ENCODE measurements at regions not wholly inside any gene's neighbourhood (a gene's known extent, or its start where the extent isn't known, plus 50 kb on each side); places are given as distances from the start of the nearest gene placed in this dataset.

GRCh38 chr18:66764230-66764629 lies 160.3 kb upstream of the CDH19 start:
- DNase-seq: no peak
- Histone ChIP-seq H3K4me3 (ENCODE audit: insufficient read depth, low read depth, low read length) (no peak overlapping the region), H3K36me3 (replicated peaks; ENCODE audit: control insufficient read depth, insufficient read depth, low read length) (no peaks in the 10 kb centered on the region), H3K27me3 (ENCODE audit: control insufficient read depth, insufficient read depth, low read length) (no peaks in the 10 kb centered on the region)

GRCh38 chr18:66761166-66761565 lies 157.3 kb upstream of the CDH19 start:
- Histone ChIP-seq H3K27me3 (ENCODE audit: control insufficient read depth, insufficient read depth, low read length) (no peaks in the 10 kb centered on the region), H3K36me3 (replicated peaks; ENCODE audit: control insufficient read depth, insufficient read depth, low read length) (no peaks in the 10 kb centered on the region), H3K4me3 (ENCODE audit: insufficient read depth, low read depth, low read length) (no peak overlapping the region)
- no peak for DNase-seq

GRCh38 chr18:66760559-66760958 lies 156.7 kb upstream of the CDH19 start:
- Histone ChIP-seq H3K27me3 (ENCODE audit: control insufficient read depth, insufficient read depth, low read length) (no peaks in the 10 kb centered on the region), H3K36me3 (replicated peaks; ENCODE audit: control insufficient read depth, insufficient read depth, low read length) (no peaks in the 10 kb centered on the region), H3K4me3 (ENCODE audit: insufficient read depth, low read depth, low read length) (no peak overlapping the region)
- DNase-seq: no peak

- H3K27me3 ChIP-seq (ENCODE audit: control insufficient read depth, insufficient read depth, low read length): no peaks in the 10 kb centered on the region
- no peak for DNase-seq
- no peak overlapping the region for H3K4me3 ChIP-seq (ENCODE audit: insufficient read depth, low read depth, low read length)
- H3K36me3 ChIP-seq (replicated peaks; ENCODE audit: control insufficient read depth, insufficient read depth, low read length): no peaks in the 10 kb centered on the region
Observed at GRCh38 chr18:66759050-66759828, 155.3 kb upstream of the CDH19 start.

GRCh38 chr18:66757946-66758345 lies 154.1 kb upstream of the CDH19 start:
- no peak for DNase-seq
- Histone ChIP-seq H3K27me3 (ENCODE audit: control insufficient read depth, insufficient read depth, low read length) (no peaks in the 10 kb centered on the region), H3K36me3 (replicated peaks; ENCODE audit: control insufficient read depth, insufficient read depth, low read length) (no peaks in the 10 kb centered on the region), H3K4me3 (ENCODE audit: insufficient read depth, low read depth, low read length) (no peak overlapping the region)

GRCh38 chr18:66754335-66754734 lies 150.4 kb upstream of the CDH19 start:
- H3K36me3 ChIP-seq (replicated peaks; ENCODE audit: control insufficient read depth, insufficient read depth, low read length): no peaks in the 10 kb centered on the region
- no peak overlapping the region for H3K4me3 ChIP-seq (ENCODE audit: insufficient read depth, low read depth, low read length)
- DNase-seq: no peak
- H3K27me3 ChIP-seq (ENCODE audit: control insufficient read depth, insufficient read depth, low read length): no peaks in the 10 kb centered on the region

GRCh38 chr18:66752733-66753132 lies 148.8 kb upstream of the CDH19 start:
- DNase-seq: no peak
- H3K36me3 ChIP-seq (replicated peaks; ENCODE audit: control insufficient read depth, insufficient read depth, low read length): no peaks in the 10 kb centered on the region
- no peaks in the 10 kb centered on the region for H3K27me3 ChIP-seq (ENCODE audit: control insufficient read depth, insufficient read depth, low read length)
- no peak overlapping the region for H3K4me3 ChIP-seq (ENCODE audit: insufficient read depth, low read depth, low read length)

- no peaks in the 10 kb centered on the region for H3K36me3 ChIP-seq (replicated peaks; ENCODE audit: control insufficient read depth, insufficient read depth, low read length)
- H3K27me3 ChIP-seq (ENCODE audit: control insufficient read depth, insufficient read depth, low read length): no peaks in the 10 kb centered on the region
- no peak for DNase-seq
- H3K4me3 ChIP-seq (ENCODE audit: insufficient read depth, low read depth, low read length): no peak overlapping the region
Observed at GRCh38 chr18:66749481-66750035, 145.7 kb upstream of the CDH19 start.

- Histone ChIP-seq H3K36me3 (replicated peaks; ENCODE audit: control insufficient read depth, insufficient read depth, low read length) (no peaks in the 10 kb centered on the region), H3K4me3 (ENCODE audit: insufficient read depth, low read depth, low read length) (no peak overlapping the region), H3K27me3 (ENCODE audit: control insufficient read depth, insufficient read depth, low read length) (no peaks in the 10 kb centered on the region)
- no peak for DNase-seq
Observed at GRCh38 chr18:66749030-66749429, 145.1 kb upstream of the CDH19 start.

GRCh38 chr18:66742832-66743231 lies 138.9 kb upstream of the CDH19 start:
- Histone ChIP-seq H3K27me3 (ENCODE audit: control insufficient read depth, insufficient read depth, low read length) (no peaks in the 10 kb centered on the region), H3K4me3 (ENCODE audit: insufficient read depth, low read depth, low read length) (no peak overlapping the region), H3K36me3 (replicated peaks; ENCODE audit: control insufficient read depth, insufficient read depth, low read length) (no peaks in the 10 kb centered on the region)
- no peak for DNase-seq

GRCh38 chr18:66735933-66736332 lies 132.0 kb upstream of the CDH19 start:
- DNase-seq: no peak
- Histone ChIP-seq H3K4me3 (ENCODE audit: insufficient read depth, low read depth, low read length) (no peak overlapping the region), H3K36me3 (replicated peaks; ENCODE audit: control insufficient read depth, insufficient read depth, low read length) (no peaks in the 10 kb centered on the region), H3K27me3 (ENCODE audit: control insufficient read depth, insufficient read depth, low read length) (no peaks in the 10 kb centered on the region)

GRCh38 chr18:66734451-66734850 lies 130.6 kb upstream of the CDH19 start:
- H3K4me3 ChIP-seq (ENCODE audit: insufficient read depth, low read depth, low read length): no peak overlapping the region
- H3K27me3 ChIP-seq (ENCODE audit: control insufficient read depth, insufficient read depth, low read length): no peaks in the 10 kb centered on the region
- H3K36me3 ChIP-seq (replicated peaks; ENCODE audit: control insufficient read depth, insufficient read depth, low read length): no peaks in the 10 kb centered on the region
- no peak for DNase-seq

GRCh38 chr18:66731890-66732289 lies 128.0 kb upstream of the CDH19 start:
- H3K27me3 ChIP-seq (ENCODE audit: control insufficient read depth, insufficient read depth, low read length): no peaks in the 10 kb centered on the region
- no peak for DNase-seq
- no peaks in the 10 kb centered on the region for H3K36me3 ChIP-seq (replicated peaks; ENCODE audit: control insufficient read depth, insufficient read depth, low read length)

GRCh38 chr18:66729442-66730239 lies 125.8 kb upstream of the CDH19 start:
- Histone ChIP-seq H3K4me3 (ENCODE audit: insufficient read depth, low read depth, low read length) (no peak overlapping the region), H3K36me3 (replicated peaks; ENCODE audit: control insufficient read depth, insufficient read depth, low read length) (no peaks in the 10 kb centered on the region), H3K27me3 (ENCODE audit: control insufficient read depth, insufficient read depth, low read length) (no peaks in the 10 kb centered on the region)
- DNase-seq: no peak

More at GRCh38 chr18:66731890-66732289, 128.0 kb upstream of the CDH19 start:
- no peak overlapping the region for H3K4me3 ChIP-seq (ENCODE audit: insufficient read depth, low read depth, low read length)

- no peak for DNase-seq
- no peaks in the 10 kb centered on the region for H3K27me3 ChIP-seq (ENCODE audit: control insufficient read depth, insufficient read depth, low read length)
- no peaks in the 10 kb centered on the region for H3K36me3 ChIP-seq (replicated peaks; ENCODE audit: control insufficient read depth, insufficient read depth, low read length)
- no peak overlapping the region for H3K4me3 ChIP-seq (ENCODE audit: insufficient read depth, low read depth, low read length)
Observed at GRCh38 chr18:66728951-66729350, 125.1 kb upstream of the CDH19 start.

Data from H7 (cell line).